Femur (tissue), 1 donor: ENCODE measurements at regions not wholly inside any gene's neighbourhood (a gene's known extent, or its start where the extent isn't known, plus 50 kb on each side); places are given as distances from the start of the nearest gene placed in this dataset.
A peak's percentile ranks its signal among the peaks of the same experiment; 100 is the strongest.

Source experiments
- DNase-seq: peaks from one replicate; pipeline ENCODE4 v3.0.0-alpha.2; 2017

DNA sequence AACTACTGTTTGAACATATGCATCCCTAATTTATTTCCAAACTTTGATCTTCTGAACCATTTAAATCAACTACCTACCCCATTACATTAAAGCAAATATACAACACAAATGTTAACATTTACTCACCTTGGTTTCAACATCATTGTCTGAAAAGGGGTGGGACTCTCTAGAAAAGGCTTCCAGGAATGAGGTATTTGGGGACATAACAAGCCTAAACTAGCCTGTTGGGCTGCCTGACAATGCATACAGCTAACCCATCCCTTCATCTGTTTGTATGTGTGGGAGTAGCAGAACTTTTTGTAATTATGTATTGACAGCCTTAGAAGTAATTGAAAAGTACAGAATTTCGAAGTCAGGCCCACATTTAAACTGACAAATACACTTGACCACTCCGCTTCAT is 2225.9 kb upstream of the C9orf72 start:
- DNase-seq: no peak

DNA sequence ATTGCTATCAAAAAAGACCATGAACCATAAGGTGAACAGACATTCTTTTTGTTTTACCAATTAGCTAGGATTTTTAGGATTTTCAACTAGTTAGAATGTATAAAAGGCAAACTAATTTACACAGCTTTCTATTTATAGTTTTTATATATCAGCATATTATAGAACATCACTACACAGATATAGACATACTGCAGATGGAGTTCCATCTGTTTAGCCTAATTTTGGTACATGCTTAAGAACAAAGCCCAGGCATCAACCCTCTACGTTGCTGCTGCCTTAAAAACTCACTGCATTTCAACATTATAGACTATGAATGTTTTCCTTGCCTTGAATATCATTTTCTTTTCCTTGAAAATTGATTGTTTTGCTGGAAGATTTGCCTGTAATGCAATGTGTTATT is 2227.5 kb upstream of the C9orf72 start:
- no peak for DNase-seq

- DNase-seq: no peak
Observed at GRCh38 chr9:29802454-29802853, 2229.2 kb upstream of the C9orf72 start.

GRCh38 chr9:29806937-29807618 is 2233.8 kb upstream of the C9orf72 start:
- no peak for DNase-seq

DNA sequence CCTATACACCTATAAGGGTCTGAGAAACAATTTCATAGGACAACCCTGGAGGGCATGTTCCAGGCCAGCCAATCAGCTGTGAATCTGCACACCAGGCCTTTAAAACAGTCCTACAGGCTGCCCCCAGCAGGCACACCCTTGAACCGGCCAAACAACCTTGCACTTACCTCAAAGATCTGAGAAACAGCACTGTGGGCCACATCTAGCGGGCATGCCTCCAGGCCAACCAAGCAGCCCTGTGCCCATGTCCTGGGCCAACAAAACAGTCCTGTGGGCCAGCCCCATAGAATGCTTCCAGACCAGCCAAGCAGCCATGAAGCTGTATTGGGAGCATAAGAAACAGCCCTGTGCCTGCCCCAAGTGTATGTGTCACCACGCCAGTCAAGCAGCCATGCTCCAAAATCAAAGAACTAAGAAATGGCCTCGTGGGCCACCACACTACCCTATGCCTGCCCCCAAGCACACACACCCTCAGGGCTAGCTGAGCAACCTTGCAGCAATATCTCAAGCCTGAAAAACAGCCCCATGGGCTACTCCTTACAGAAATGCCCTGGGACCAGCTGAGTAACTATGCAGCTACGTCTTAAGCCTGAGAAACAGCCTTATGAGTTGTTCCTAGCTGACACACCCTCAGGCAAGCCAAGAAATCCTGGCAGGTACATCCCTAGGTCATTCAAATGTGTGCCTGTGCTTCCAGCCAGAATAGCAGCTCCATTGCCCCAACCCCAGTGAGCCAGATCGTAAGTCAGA is 2243.8 kb upstream of the C9orf72 start:
- no peak for DNase-seq

DNA sequence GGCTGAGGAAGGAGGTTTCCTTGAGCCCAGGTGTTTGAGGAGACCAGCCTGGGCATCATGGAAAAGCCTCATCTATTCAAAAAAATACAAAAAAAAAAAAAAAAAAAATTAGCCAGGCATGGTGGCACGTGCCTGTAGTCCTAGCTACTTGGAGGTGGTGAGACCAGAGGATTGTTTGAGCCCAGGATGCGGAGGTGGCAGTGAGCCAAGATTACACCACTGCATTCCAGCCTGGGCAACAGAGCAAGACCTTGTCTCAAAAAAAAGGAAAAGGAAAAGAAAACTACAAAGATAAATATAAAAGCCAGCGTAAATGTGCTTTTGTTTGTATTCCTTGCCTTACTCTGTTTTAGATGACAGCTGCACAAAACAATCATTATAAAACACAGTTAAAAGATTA is 2249.2 kb upstream of the C9orf72 start:
- no peak for DNase-seq

DNA sequence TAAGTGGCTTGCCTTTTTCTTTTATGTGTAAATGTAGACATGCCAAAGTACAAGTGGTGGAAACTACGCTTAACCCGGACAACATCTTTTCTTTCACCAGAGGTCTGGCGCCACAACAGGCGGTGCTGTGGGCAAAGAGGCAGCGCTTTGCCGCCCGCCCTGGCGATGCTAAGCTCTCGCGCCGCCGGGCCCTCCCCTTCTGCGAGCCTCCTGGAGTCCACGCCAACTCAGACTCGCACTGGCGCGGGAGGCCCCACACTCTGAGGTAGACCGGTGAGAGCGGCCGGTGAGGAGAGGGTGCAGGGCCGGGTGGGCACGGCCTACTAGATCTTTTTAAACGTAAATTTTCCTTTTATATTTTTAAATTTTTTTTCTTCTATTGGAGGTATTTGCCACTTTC is 2253.1 kb upstream of the C9orf72 start:
- no peak for DNase-seq

DNA sequence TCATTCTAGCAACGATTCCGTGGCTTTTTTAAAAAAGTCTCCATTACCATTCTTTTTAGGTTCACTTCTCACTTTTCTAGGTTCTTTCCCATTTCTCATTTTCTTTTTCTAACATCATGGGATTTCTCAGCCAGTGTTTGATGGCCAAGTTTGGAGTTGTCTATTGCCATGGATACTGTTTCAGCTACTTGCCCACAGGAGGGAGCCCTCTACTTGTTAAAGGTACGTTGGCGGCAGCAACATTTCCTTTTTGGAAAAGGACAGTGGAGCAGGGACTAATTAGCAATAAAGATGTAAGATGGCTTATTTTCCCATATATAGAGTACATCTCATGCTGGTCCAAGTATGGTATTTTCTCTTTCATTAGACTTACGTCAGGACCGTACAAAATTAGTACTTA is 2257.5 kb upstream of the C9orf72 start:
- DNase-seq: peak; percentile 43

GRCh38 chr9:29838491-29839020 is 2265.3 kb upstream of the C9orf72 start:
- no peak for DNase-seq

- no peak for DNase-seq
Observed at GRCh38 chr9:29844251-29844650, 2271.0 kb upstream of the C9orf72 start.

- no peak for DNase-seq
Observed at GRCh38 chr9:29850664-29851063, 2277.4 kb upstream of the C9orf72 start.

- no peak for DNase-seq
Observed at GRCh38 chr9:29861803-29862202, 2288.5 kb upstream of the C9orf72 start.

DNA sequence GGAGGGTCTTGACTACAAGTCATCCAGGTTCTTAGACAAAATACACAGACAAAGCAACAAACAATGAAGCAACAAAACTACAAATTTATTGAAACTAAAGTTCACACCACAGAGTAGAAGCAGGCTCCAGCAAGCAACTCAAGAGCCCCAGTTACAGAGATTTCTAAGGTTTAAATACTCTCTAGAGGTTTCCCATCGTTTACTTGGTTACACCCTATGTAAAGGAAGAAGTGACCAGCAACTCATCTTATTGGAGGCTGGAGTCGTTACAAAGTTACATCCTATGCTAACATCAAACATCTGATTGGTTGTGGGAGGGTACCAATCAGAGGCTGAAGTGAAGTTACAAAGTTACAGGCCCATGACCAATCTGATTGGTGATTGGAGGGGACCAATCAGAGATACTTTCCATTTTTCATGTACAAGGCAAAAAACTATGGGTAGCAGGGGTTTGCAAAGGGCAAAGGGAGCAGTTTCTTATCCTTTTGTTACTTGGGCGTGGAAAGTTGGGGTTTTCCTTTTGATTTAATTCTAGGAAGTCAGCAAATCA is 2292.6 kb upstream of the C9orf72 start:
- no peak for DNase-seq

- no peak for DNase-seq
Observed at GRCh38 chr9:29866556-29866955, 2293.3 kb upstream of the C9orf72 start.

DNA sequence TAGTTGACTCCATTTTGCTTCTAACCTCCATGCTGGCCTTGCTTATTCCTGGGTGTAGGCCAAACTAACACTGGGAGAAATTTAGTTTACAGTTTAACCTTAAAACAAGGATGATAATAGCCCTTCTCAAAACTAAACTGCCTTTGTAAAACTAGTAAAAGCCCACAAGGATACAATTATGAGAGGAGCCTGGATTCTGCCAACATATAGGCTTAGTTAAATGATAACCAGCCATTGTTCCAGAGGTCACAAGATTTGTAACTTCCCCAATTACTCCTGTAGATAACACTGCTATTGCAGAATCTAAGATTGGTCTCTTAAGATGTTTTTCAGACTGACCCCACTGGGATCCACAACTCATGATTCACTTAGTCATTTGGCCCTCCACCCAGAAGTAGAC is 2300.3 kb upstream of the C9orf72 start:
- no peak for DNase-seq

DNA sequence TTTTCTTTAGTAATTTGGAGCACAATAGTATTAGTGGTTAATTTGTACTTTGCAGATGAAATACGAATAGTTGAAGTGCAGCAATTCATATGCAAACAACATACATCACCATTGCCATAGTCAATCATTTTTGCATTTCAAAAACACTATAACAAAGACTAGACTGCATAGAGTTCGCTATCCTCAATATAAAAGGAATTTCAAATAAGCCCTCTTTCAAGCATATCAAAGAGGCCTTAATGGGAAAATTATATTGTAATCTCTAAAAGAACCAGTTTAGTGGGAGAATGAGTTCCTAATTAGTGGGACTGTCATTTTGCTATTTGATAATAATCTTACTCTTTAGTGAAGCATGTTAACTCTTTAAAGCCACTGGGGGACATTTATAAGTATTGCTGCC is 2302.3 kb upstream of the C9orf72 start:
- no peak for DNase-seq

GRCh38 chr9:29882767-29883166 is 2309.5 kb upstream of the C9orf72 start:
- DNase-seq: no peak

GRCh38 chr9:29906065-29906464 is 2332.8 kb upstream of the C9orf72 start:
- no peak for DNase-seq

DNA sequence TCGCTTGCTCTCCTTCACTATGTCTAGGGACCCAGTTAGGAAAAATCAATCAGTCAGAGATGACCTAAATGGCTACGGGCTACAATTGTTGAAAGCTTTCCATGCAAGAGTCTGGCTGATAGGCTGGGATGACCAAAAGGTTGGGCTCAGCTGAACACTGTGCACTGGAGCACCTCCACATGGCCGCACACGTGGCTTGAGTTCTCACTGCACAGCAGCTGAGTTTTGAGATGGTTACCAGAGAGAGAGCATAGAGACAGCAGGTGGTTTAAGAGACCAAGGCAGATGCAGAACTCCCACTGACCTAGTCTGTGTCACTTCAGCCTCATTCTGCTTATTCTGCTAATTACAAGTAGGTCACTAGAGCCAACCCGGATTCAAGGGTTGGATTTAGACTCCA is 2354.8 kb upstream of the C9orf72 start:
- DNase-seq: no peak

DNA sequence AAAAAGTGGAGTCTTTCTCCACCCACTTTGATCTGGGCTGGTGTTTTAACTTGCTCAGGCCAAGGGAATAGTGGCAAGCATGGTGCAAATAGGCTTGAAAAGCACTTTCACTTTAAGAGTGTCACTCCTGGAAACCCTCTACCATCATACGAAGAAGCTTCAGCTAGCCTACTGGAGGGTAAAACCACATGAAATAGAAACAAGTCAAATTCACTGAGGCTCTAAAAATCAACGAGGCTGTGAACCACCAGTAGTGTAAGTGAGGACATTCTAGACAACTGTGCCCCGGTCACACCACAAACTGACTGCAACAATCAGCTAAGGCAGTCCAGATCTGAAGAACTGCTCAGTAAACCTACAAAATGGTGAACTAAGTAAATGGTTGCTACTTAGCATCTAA is 2366.3 kb upstream of the C9orf72 start:
- no peak for DNase-seq

GRCh38 chr9:29945012-29945411 is 2371.7 kb upstream of the C9orf72 start:
- no peak for DNase-seq

- DNase-seq: no peak
Observed at GRCh38 chr9:29958469-29958868, 2385.2 kb upstream of the C9orf72 start.

DNA sequence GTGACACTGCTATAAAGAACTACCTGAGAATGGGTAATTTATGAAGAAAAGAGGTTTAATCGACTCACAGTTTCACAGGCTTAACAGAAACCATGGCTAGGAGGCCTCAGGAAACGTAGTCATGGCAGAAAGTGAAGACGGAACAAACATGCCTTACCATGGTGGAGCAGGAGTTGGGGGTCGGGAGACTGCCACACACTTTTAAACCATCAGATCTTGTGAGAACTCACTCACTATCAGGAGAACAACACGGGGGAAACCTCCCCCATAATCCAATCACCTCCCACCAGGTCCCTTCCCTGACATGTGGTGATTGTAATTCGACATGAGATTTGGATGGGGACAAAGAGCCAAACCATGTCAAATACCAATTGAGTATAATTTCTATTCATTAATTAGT is 2392.6 kb upstream of the C9orf72 start:
- no peak for DNase-seq

DNA sequence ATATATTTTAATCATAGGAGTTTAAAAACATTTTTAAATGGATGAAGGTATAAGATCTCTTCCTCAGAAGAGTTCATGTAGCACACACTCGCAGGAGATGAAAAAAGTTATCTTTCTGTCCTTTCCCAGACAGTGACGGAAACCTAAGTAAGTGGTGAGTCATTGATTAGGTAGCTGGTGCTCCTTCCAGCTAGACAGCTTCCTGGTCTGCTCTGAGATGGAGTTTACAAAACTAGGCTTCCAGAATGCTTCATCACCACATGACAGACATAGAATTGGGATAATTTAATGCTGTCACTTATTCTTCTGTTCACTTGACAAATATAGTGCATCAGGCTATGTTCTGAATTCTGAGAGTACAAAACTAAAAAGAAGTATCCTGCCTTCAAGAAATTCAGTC is 2393.0 kb upstream of the C9orf72 start:
- DNase-seq: no peak
